Activated B cell treated with CpG ODN at 0.5 μM for 24 hours (primary cell): ENCODE measurements at regions not wholly inside any gene's neighbourhood (a gene's known extent, or its start where the extent isn't known, plus 50 kb on each side); places are given as distances from the start of the nearest gene placed in this dataset.
"Not testable (repeated sequence)": the region's sequence is repeated elsewhere in the genome, so short reads cannot be mapped to it uniquely, and the experiment has no call there.

Experiments used
- ATAC-seq: fragments of 200-7000 bp; cut with Tn5 transposase; one replicate; pipeline ENCODE4 v1.10.0; 2021; ENCODE audit warnings: low read depth, mild to moderate bottlenecking, moderate library complexity
- CTCF ChIA-PET: fragments of 350-600 bp; sonication (Branson Sonifier 250); formaldehyde crosslinking; loops from one replicate; lab custom pipeline; 2021; ENCODE audit warnings: antibody characterized with exemption; lab: Charles Lee
- POLR2A ChIA-PET: fragments of 350-600 bp; sonication (Branson Sonifier 250); formaldehyde crosslinking; loops from one replicate; lab custom pipeline; 2021; ENCODE audit warnings: antibody characterized with exemption; lab: Charles Lee
- DNase-seq: peaks from one replicate; pipeline ENCODE4 v3.0.0; 2022
- H3K27ac Mint-ChIP-seq: one replicate; pipeline ENCODE4 v1.8.0; 2020; ENCODE audit warnings: mixed read lengths
- H3K27me3 Mint-ChIP-seq: one replicate; pipeline ENCODE4 v1.8.0; 2021; ENCODE audit warnings: mixed read lengths
- H3K36me3 Mint-ChIP-seq: one replicate; pipeline ENCODE4 v1.8.0; 2021; ENCODE audit warnings: low read depth, mixed read lengths
- H3K4me1 Mint-ChIP-seq: one replicate; pipeline ENCODE4 v1.8.0; 2021; ENCODE audit warnings: mixed read lengths
- H3K4me3 Mint-ChIP-seq: one replicate; pipeline ENCODE4 v1.8.0; 2020; ENCODE audit warnings: mild to moderate bottlenecking, mixed read lengths
- H3K9me3 Mint-ChIP-seq: one replicate; pipeline ENCODE4 v1.8.0; 2020; ENCODE audit warnings: mixed read lengths
- intact Hi-C: fragments of 100-400 bp; cut with micrococcal nuclease; formaldehyde crosslinking; loops from one replicate; pipeline ENCODE4 v1.15.1; 2024
- TF ChIP-seq, protein P1 (sequence below): fragments of 200-600 bp; IDR thresholded peaks from one replicate; pipeline ENCODE4 v1.8.0; 2022; ENCODE audit warnings: antibody characterized with exemption, mild to moderate bottlenecking

GRCh38 chr4:132767901-132768300 is 381.2 kb upstream of the PCDH10 start:
- TF ChIP-seq, protein P1, sequence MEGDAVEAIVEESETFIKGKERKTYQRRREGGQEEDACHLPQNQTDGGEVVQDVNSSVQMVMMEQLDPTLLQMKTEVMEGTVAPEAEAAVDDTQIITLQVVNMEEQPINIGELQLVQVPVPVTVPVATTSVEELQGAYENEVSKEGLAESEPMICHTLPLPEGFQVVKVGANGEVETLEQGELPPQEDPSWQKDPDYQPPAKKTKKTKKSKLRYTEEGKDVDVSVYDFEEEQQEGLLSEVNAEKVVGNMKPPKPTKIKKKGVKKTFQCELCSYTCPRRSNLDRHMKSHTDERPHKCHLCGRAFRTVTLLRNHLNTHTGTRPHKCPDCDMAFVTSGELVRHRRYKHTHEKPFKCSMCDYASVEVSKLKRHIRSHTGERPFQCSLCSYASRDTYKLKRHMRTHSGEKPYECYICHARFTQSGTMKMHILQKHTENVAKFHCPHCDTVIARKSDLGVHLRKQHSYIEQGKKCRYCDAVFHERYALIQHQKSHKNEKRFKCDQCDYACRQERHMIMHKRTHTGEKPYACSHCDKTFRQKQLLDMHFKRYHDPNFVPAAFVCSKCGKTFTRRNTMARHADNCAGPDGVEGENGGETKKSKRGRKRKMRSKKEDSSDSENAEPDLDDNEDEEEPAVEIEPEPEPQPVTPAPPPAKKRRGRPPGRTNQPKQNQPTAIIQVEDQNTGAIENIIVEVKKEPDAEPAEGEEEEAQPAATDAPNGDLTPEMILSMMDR = no peak
- intact Hi-C loops = no loop called here
- DNase-seq (no peak), ATAC-seq (no peak)
- no peak overlapping the region for H3K4me3 Mint-ChIP-seq
- H3K9me3 Mint-ChIP-seq = no peaks in the 10 kb centered on the region
- H3K4me1 Mint-ChIP-seq = no peaks in the 10 kb centered on the region
- POLR2A ChIA-PET = no interaction called here
- CTCF ChIA-PET = no interaction called here
- no peak overlapping the region for H3K27ac Mint-ChIP-seq
- H3K36me3 Mint-ChIP-seq = no peaks in the 10 kb centered on the region
- H3K27me3 Mint-ChIP-seq = no peaks in the 10 kb centered on the region

- ChIA-PET POLR2A (no interaction called here), CTCF (no interaction called here)
- Mint-ChIP-seq H3K36me3 (no peaks in the 10 kb centered on the region), H3K9me3 (peaks cover 2% of the 10 kb centered on the region), H3K4me3 (no peak overlapping the region), H3K4me1 (no peaks in the 10 kb centered on the region), H3K27ac (no peak overlapping the region), H3K27me3 (no peaks in the 10 kb centered on the region)
- intact Hi-C loops = no loop called here
- TF ChIP-seq, protein P1 = no peak
- DNase-seq = no peak
- no peak for ATAC-seq
Measured at GRCh38 chr4:132770776-132771175, 378.3 kb upstream of the PCDH10 start.

DNA sequence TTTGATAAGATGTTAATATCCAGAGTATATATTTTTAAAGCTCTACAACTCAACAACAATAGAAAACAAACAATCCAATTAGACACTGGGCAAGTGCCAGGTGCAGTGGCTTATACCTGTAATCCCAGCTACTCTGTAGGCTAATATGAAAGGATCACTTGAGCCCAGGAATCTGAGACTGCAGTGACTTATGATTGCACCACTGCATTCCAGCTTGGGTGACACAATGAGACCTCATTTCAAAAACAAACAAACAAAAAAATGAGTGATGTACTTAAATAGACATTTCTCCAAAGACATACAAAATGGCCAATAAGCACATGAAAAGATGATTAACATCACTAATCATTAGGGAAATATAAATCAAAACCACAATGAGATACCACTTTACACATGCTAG is 356.8 kb upstream of the PCDH10 start:
- no peaks in the 10 kb centered on the region for H3K36me3 Mint-ChIP-seq
- intact Hi-C loops = no loop called here
- DNase-seq (no peak), ATAC-seq (no peak)
- H3K4me3 Mint-ChIP-seq = no peak overlapping the region
- H3K27ac Mint-ChIP-seq = no peak overlapping the region
- no peaks in the 10 kb centered on the region for H3K4me1 Mint-ChIP-seq
- H3K9me3 Mint-ChIP-seq = peaks cover 9% of the 10 kb centered on the region
- TF ChIP-seq, protein P1 = no peak
- ChIA-PET CTCF (no interaction called here), POLR2A (no interaction called here)
- H3K27me3 Mint-ChIP-seq = no peaks in the 10 kb centered on the region

DNA sequence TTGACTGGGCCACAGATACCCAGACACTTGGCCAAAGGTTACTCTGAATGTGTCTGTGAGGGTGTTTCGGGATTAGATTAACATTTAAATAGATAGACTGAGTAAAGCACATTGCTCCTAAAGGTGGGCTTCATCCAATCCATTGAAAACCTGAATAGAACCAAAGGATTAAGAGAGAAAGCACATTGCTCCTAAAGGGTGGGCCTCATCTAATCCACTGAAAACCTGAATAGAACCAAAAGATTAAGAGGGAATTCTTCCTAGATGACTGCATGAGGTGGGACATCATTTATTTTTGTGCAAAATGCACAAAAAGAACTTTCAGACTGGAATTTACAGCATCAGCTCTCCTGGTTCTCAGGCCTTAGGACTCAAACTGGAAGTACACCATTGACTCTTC is 351.2 kb upstream of the PCDH10 start:
- H3K9me3 Mint-ChIP-seq = peaks cover 9% of the 10 kb centered on the region
- DNase-seq = no peak
- TF ChIP-seq, protein P1 = no peak
- no peak for ATAC-seq
- no peak overlapping the region for H3K27ac Mint-ChIP-seq
- intact Hi-C loops = no loop called here
- ChIA-PET POLR2A (no interaction called here), CTCF (no interaction called here)
- no peaks in the 10 kb centered on the region for H3K27me3 Mint-ChIP-seq
- H3K36me3 Mint-ChIP-seq = no peaks in the 10 kb centered on the region
- H3K4me1 Mint-ChIP-seq = no peaks in the 10 kb centered on the region
- no peak overlapping the region for H3K4me3 Mint-ChIP-seq

- H3K4me1 Mint-ChIP-seq = no peaks in the 10 kb centered on the region
- POLR2A ChIA-PET = no interaction called here
- no peak overlapping the region for H3K4me3 Mint-ChIP-seq
- H3K36me3 Mint-ChIP-seq = no peaks in the 10 kb centered on the region
- no peaks in the 10 kb centered on the region for H3K9me3 Mint-ChIP-seq
- CTCF ChIA-PET = no interaction called here
- ATAC-seq = no peak
- TF ChIP-seq, protein P1 = no peak
- intact Hi-C loops = no loop called here
- H3K27ac Mint-ChIP-seq = no peak overlapping the region
- H3K27me3 Mint-ChIP-seq = no peaks in the 10 kb centered on the region
- DNase-seq = no peak
Measured at GRCh38 chr4:132809298-132810032, 339.6 kb upstream of the PCDH10 start.

GRCh38 chr4:132813061-132813460 is 336.0 kb upstream of the PCDH10 start:
- POLR2A ChIA-PET, H3K36me3 Mint-ChIP-seq: not testable (repeated sequence)

More at GRCh38 chr4:132813061-132813460, 336.0 kb upstream of the PCDH10 start:
- H3K27ac Mint-ChIP-seq, ATAC-seq, CTCF ChIA-PET, H3K4me3 Mint-ChIP-seq, DNase-seq, H3K4me1 Mint-ChIP-seq, H3K9me3 Mint-ChIP-seq, intact Hi-C loops, H3K27me3 Mint-ChIP-seq: not testable (repeated sequence)
